Activated naive CD8-positive, alpha-beta T cell treated with anti-CD3 and anti-CD28 coated beads for 36 hours (primary cell): ENCODE measurements at regions not wholly inside any gene's neighbourhood (a gene's known extent, or its start where the extent isn't known, plus 50 kb on each side); places are given as distances from the start of the nearest gene placed in this dataset.

Source experiments
- DNase-seq: peaks from one replicate; pipeline ENCODE4 v3.0.0; 2021
- H3K27ac Mint-ChIP-seq: one replicate; pipeline ENCODE4 v1.8.0; 2022; ENCODE audit warnings: mild to moderate bottlenecking, moderate library complexity, mixed read lengths
- H3K27me3 Mint-ChIP-seq: one replicate; pipeline ENCODE4 v1.8.0; 2022; ENCODE audit warnings: mild to moderate bottlenecking, mixed read lengths
- H3K36me3 Mint-ChIP-seq: one replicate; pipeline ENCODE4 v1.8.0; 2021; ENCODE audit warnings: mild to moderate bottlenecking, mixed read lengths
- H3K4me1 Mint-ChIP-seq: one replicate; pipeline ENCODE4 v1.8.0; 2021; ENCODE audit warnings: mixed read lengths
- H3K4me3 Mint-ChIP-seq: one replicate; pipeline ENCODE4 v1.8.0; 2022; ENCODE audit warnings: mild to moderate bottlenecking, moderate library complexity, mixed read lengths
- H3K9me3 Mint-ChIP-seq: one replicate; pipeline ENCODE4 v1.8.0; 2022; ENCODE audit warnings: mixed read lengths

- Mint-ChIP-seq H3K4me3 (no peak overlapping the region), H3K36me3 (peaks cover 9% of the 10 kb centered on the region), H3K4me1 (peaks cover 5% of the 10 kb centered on the region), H3K9me3 (peaks cover 20% of the 10 kb centered on the region), H3K27me3 (no peaks in the 10 kb centered on the region), H3K27ac (no peak overlapping the region)
- no peak for DNase-seq
Measured at GRCh38 chr7:16998481-16999051, 116.8 kb upstream of the AGR3 start.

DNA sequence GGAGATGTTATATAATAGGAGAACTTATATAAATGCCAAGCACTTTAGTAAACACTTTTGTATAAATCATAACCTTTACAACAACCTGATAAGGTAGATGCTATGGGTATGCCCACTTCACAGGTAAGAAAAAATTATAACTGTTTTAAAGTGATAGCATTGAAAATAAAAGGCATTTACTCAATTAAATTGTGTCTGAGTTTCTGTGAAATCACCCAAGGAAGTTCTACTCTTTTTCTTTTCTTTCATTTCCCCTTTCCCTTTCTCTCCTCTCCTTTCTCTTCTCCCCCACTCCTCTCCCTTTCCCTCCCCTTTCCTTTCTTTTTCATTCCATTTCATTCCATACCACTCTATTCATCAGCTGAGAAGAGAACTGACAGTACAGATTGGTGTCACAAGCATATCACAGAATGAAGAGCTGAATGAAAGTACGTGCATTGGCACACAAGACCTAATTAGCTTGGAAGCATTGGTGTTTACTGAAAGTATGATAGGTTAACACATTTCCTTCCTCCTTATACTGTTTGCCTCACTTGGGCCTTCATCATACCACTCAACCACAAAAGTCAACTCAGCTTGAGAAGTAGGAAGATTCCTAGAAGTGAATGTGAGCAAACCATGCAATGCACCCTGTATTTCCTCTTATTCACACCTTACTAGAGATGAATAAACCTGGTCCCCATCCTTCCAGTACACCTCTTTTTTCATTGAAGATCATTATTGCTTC, 117.9 kb upstream of the AGR3 start:
- DNase-seq = no peak
- peaks cover 5% of the 10 kb centered on the region for H3K4me1 Mint-ChIP-seq

GRCh38 chr7:17005271-17005670, 123.5 kb upstream of the AGR3 start:
- H3K4me1 Mint-ChIP-seq = peaks cover 2% of the 10 kb centered on the region
- peaks cover 1% of the 10 kb centered on the region for H3K9me3 Mint-ChIP-seq
- H3K27ac Mint-ChIP-seq = no peak overlapping the region
- no peaks in the 10 kb centered on the region for H3K36me3 Mint-ChIP-seq
- no peak for DNase-seq
- H3K27me3 Mint-ChIP-seq = no peaks in the 10 kb centered on the region
- H3K4me3 Mint-ChIP-seq = no peak overlapping the region

More for the DNA sequence above, 117.9 kb upstream of the AGR3 start:
- Mint-ChIP-seq H3K4me3 (peak overlapping the region; percentile 42), H3K36me3 (peaks cover 9% of the 10 kb centered on the region), H3K9me3 (peaks cover 20% of the 10 kb centered on the region), H3K27ac (peak overlapping the region; percentile 80), H3K27me3 (no peaks in the 10 kb centered on the region)

GRCh38 chr7:17007841-17008240, 126.1 kb upstream of the AGR3 start:
- Mint-ChIP-seq H3K27me3 (no peaks in the 10 kb centered on the region), H3K27ac (no peak overlapping the region), H3K4me1 (peaks cover 11% of the 10 kb centered on the region), H3K9me3 (peaks cover 1% of the 10 kb centered on the region), H3K4me3 (no peak overlapping the region), H3K36me3 (no peaks in the 10 kb centered on the region)
- no peak for DNase-seq

DNA sequence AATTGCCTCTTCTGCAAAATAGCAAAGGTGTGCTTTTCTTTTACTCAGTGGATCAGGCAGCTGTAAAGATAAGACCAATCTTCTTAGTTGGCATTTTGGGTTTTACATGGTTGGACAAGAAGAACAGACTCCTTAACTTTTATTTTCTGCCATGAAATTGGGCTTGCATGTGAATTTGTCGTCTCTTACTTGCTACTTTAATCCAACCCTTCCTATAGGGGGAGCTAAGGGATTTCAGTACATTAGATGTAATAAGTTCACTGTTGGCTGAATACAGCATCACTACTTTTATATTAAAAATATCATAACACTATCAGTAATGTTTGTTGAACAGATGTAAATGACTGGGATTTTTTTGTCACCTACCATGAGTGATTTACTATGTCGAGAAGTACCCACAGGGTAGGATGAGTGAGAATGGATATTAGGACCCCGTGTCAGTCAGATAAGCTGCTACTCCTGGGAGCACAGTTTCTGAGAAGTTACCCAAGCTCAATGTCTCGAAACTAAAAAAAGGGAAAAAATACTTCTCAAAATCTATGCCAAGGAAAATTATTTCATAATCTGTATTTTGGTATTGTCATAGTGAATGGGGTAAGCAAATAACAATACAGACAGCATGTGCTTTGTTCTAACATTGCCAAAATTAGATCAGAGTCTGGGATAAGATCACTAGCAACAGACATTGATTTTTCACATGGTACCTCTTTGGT, 127.4 kb upstream of the AGR3 start:
- Mint-ChIP-seq H3K36me3 (no peaks in the 10 kb centered on the region), H3K4me1 (peaks cover 11% of the 10 kb centered on the region), H3K4me3 (no peak overlapping the region), H3K9me3 (peaks cover 1% of the 10 kb centered on the region), H3K27me3 (no peaks in the 10 kb centered on the region), H3K27ac (no peak overlapping the region)
- no peak for DNase-seq

- H3K4me1 Mint-ChIP-seq = peaks cover 11% of the 10 kb centered on the region
- H3K27ac Mint-ChIP-seq = no peak overlapping the region
- no peak for DNase-seq
- no peak overlapping the region for H3K4me3 Mint-ChIP-seq
- no peaks in the 10 kb centered on the region for H3K36me3 Mint-ChIP-seq
- H3K9me3 Mint-ChIP-seq = peaks cover 1% of the 10 kb centered on the region
- H3K27me3 Mint-ChIP-seq = no peaks in the 10 kb centered on the region
Measured at GRCh38 chr7:17009933-17010332, 128.2 kb upstream of the AGR3 start.

DNA sequence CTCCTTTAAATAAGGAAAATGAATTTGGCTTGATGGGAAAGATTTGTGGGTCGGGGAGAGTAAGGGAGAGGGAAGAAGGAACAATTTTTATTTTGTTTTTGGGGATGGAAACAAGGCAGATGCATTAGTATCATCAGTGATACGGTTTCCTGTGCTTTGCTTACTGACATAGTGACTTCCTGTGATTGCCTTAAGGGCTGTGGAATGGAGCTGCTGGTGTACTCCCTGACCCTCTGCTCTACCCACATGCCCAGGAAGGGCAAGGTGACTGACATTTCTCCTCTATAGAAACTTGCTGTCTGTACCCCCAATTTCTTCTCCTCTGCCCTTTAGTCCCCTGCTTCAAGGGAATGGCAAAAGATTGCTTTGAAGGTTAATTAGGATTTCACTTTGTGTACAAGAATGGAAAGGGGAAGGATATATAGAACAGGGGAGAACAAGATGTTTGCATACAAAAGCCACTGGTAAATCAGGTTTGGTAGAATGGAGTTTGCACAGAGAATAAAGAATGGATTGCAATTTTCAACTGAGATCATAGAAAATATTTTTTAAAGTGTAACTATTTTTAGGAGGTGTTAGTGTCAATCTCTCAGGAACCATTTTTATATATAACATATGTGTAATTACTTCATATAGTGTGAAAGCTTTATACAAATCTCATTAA, 129.0 kb upstream of the AGR3 start:
- no peak overlapping the region for H3K27ac Mint-ChIP-seq
- no peak for DNase-seq
- H3K9me3 Mint-ChIP-seq = no peaks in the 10 kb centered on the region
- H3K36me3 Mint-ChIP-seq = no peaks in the 10 kb centered on the region
- no peaks in the 10 kb centered on the region for H3K27me3 Mint-ChIP-seq
- peaks cover 11% of the 10 kb centered on the region for H3K4me1 Mint-ChIP-seq
- no peak overlapping the region for H3K4me3 Mint-ChIP-seq

DNA sequence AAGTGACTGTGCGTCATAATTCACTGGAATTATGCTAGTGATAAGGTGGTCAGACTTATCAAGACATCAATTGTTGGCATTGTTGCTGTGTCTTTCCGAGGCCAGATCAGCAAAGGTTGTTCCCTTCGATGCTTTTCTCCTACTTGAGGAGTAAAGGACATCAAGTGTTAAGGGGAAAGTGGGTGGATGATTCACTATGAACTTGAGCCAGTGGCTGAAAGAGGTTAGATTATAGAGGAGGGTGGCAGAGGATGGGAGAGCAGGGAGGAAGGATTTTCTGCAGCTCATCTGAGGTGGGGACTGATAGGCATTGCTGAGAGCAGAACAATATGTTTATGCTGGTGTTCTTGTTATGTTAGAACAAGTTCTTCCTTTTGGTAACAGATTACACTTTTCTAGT, 131.4 kb upstream of the AGR3 start:
- H3K36me3 Mint-ChIP-seq = no peaks in the 10 kb centered on the region
- H3K27ac Mint-ChIP-seq = no peak overlapping the region
- no peak overlapping the region for H3K4me3 Mint-ChIP-seq
- no peak for DNase-seq
- peaks cover 11% of the 10 kb centered on the region for H3K4me1 Mint-ChIP-seq
- H3K27me3 Mint-ChIP-seq = no peaks in the 10 kb centered on the region
- no peaks in the 10 kb centered on the region for H3K9me3 Mint-ChIP-seq

DNA sequence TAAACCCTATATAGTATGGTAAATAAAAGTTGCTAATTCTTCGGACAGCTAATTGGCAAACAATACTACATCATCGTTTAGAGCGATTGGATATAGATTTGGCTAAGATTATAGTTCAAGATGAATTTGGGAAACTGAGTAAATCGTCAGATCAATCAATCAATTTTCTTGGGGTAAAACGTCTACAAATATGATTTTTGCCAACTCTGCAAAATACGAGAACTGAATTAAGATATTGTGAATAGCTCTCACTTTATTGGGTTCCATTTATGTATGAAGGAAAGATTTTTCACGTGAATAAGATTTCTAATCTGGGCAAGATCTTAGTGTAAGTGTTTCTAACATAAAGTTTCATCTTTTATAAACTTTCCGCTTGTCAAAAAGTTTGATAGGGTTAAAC, 132.9 kb upstream of the AGR3 start:
- Mint-ChIP-seq H3K9me3 (no peaks in the 10 kb centered on the region), H3K36me3 (no peaks in the 10 kb centered on the region), H3K4me1 (peaks cover 11% of the 10 kb centered on the region), H3K27me3 (no peaks in the 10 kb centered on the region), H3K4me3 (no peak overlapping the region), H3K27ac (no peak overlapping the region)
- no peak for DNase-seq

DNA sequence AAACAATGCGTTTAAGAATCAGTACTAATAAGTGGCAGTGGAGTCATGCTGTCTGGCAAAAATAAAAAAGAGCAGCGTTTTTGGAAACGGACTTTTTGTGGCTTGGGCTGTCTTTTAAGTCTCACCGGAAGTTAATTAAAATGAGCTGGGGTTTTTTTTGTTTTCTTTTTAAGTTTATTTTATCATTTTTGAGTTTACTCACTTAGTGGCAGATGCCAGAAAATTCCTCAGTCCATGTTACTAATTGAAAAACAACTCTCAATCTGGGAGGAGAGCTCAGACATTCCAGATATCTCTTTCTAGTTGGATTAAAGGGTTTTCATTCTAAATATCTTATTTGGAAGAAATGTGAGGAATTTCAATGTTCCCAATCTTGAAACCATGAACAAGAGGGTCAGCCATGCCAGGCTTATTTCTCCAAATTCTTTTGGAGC, 133.8 kb upstream of the AGR3 start:
- no peaks in the 10 kb centered on the region for H3K9me3 Mint-ChIP-seq
- DNase-seq = no peak
- no peaks in the 10 kb centered on the region for H3K36me3 Mint-ChIP-seq
- peaks cover 5% of the 10 kb centered on the region for H3K4me1 Mint-ChIP-seq
- H3K27ac Mint-ChIP-seq = no peak overlapping the region
- no peak overlapping the region for H3K4me3 Mint-ChIP-seq
- no peaks in the 10 kb centered on the region for H3K27me3 Mint-ChIP-seq

DNA sequence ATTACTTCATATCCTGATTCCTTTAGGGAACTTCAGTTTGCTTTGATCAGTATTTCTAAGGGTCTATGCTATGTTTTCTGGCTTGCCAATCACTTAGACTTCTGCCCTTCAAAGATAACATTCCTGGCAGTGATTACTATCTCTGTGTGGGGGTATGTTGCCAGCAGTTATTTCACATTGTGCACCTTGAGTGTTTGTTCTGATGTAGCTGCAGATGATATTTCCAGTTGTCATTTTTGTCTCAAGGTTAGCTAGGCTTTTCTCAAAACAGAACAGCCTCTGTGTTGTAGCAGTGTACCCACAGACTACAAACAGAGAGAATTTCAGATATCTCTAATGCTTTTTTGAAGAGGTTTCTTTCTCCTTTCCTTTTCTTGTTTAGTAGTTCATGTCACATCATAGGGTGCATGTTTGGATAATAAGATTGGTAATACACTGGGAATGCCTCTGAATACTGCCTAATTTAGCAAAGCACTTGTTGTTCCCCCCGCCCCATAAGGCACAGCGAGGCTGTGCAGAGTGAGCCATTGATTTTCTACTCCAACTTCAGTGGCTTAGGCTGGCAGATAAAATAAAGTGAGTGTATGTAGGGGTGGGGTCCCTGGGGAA, 134.7 kb upstream of the AGR3 start:
- Mint-ChIP-seq H3K9me3 (no peaks in the 10 kb centered on the region), H3K4me1 (no peaks in the 10 kb centered on the region), H3K36me3 (no peaks in the 10 kb centered on the region), H3K4me3 (no peak overlapping the region), H3K27ac (no peak overlapping the region), H3K27me3 (no peaks in the 10 kb centered on the region)
- DNase-seq = no peak

DNA sequence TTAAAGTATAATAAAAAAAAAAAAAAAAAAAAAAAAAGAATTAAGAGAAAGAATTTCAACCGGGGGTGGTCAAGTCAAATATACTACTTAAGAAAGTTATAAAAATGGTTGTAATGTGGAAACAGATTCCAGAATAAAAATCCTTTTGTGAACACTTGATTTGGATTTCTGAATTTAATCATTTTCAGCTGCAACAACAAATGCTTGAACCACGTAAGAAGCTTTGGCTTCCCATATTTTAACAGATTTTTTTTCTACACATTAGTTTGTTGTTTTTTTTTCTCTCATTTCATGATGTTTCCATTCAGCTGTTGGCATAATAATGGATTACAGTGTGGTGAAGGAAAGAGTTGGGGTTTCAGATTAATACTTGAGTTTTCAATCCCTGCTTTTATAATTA, 137.3 kb upstream of the AGR3 start:
- H3K36me3 Mint-ChIP-seq = no peaks in the 10 kb centered on the region
- no peak for DNase-seq
- no peak overlapping the region for H3K4me3 Mint-ChIP-seq
- H3K27ac Mint-ChIP-seq = no peak overlapping the region
- H3K27me3 Mint-ChIP-seq = no peaks in the 10 kb centered on the region
- H3K9me3 Mint-ChIP-seq = no peaks in the 10 kb centered on the region
- H3K4me1 Mint-ChIP-seq = peaks cover 4% of the 10 kb centered on the region

GRCh38 chr7:17020250-17020649, 138.5 kb upstream of the AGR3 start:
- Mint-ChIP-seq H3K27me3 (no peaks in the 10 kb centered on the region), H3K4me1 (peaks cover 4% of the 10 kb centered on the region), H3K4me3 (no peak overlapping the region), H3K27ac (no peak overlapping the region), H3K9me3 (no peaks in the 10 kb centered on the region), H3K36me3 (no peaks in the 10 kb centered on the region)
- DNase-seq = no peak

DNA sequence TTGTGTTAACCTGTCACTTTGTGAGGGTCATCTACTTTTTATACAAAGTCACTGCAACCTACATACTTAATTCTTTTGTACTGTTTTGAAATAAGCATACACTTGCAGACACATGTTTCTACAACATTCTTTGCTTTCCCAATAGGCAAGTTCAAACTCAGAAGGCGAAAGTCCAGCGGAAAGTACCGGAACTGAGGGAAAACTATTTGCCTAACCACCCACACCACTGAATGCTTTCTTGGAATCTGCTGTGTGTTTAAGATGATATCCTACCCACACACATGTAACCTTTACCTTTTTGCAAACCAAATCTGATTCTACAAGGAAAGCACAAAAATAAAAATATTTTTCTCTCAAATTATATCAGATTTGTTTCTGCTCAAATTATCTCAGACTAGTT, 139.4 kb upstream of the AGR3 start:
- Mint-ChIP-seq H3K27ac (no peak overlapping the region), H3K9me3 (no peaks in the 10 kb centered on the region), H3K27me3 (no peaks in the 10 kb centered on the region), H3K4me1 (peaks cover 4% of the 10 kb centered on the region), H3K4me3 (no peak overlapping the region), H3K36me3 (no peaks in the 10 kb centered on the region)
- no peak for DNase-seq

GRCh38 chr7:17022920-17023319, 141.1 kb upstream of the AGR3 start:
- no peak overlapping the region for H3K4me3 Mint-ChIP-seq
- no peak for DNase-seq
- H3K27me3 Mint-ChIP-seq = no peaks in the 10 kb centered on the region

More at GRCh38 chr7:17022920-17023319, 141.1 kb upstream of the AGR3 start:
- H3K4me1 Mint-ChIP-seq = peaks cover 4% of the 10 kb centered on the region
- no peaks in the 10 kb centered on the region for H3K36me3 Mint-ChIP-seq
- H3K27ac Mint-ChIP-seq = no peak overlapping the region
- no peaks in the 10 kb centered on the region for H3K9me3 Mint-ChIP-seq
